Vagina (tissue), 2 donors: ENCODE measurements at regions not wholly inside any gene's neighbourhood (a gene's known extent, or its start where the extent isn't known, plus 50 kb on each side); places are given as distances from the start of the nearest gene placed in this dataset.

Experiments
- POLR2A ChIP-seq, 2 donors: fragments of 450-650 bp; IDR thresholded peaks; one replicate each; pipeline ENCODE4 v1.6.1; 2017; ENCODE audit warnings: antibody characterized with exemption in 2 of 2, mild to moderate bottlenecking in 2 of 2, moderate library complexity in 2 of 2
- POLR2AphosphoS5 ChIP-seq, 2 donors: sonication (generic); formaldehyde crosslinking; IDR thresholded peaks; one replicate each; pipeline ENCODE4 v1.9.0; 2017; ENCODE audit warnings: antibody characterized with exemption in 2 of 2, mild to moderate bottlenecking in 2 of 2, low read depth in 1 of 2; ENCODE audit not compliant: insufficient read depth in 1 of 2
- TF ChIP-seq, protein P1 (sequence below), 3 experiments: fragments of 450-650 bp in 2 of 3; fragments of 200-600 bp in 1 of 3; sonication (generic) in 1 of 3; IDR thresholded peaks; one replicate each; pipeline ENCODE4 v1.5.1; 2017 to 2019; ENCODE audit warnings: antibody characterized with exemption in 3 of 3, mild to moderate bottlenecking in 2 of 3, moderate library complexity in 2 of 3

DNA sequence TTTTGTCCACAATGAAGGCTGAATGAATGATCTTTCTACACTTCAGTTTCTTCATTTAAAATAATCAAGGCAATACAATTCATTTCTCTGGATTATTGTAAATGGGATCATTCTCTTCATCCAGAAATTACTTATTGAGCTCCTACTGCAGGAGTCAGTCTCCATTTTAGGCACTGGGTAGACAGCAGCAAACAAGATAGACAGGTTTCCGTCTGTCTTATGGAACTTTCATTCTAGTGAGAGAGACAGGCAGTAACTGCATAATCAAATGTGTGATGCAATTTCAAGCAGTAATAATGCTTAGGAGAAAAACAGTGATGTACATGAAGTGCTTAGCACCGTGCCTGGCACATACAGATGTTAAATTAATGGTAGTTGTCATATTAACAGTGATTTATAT, 118.9 kb downstream of the SUDS3 start:
- TF ChIP-seq, protein P1, sequence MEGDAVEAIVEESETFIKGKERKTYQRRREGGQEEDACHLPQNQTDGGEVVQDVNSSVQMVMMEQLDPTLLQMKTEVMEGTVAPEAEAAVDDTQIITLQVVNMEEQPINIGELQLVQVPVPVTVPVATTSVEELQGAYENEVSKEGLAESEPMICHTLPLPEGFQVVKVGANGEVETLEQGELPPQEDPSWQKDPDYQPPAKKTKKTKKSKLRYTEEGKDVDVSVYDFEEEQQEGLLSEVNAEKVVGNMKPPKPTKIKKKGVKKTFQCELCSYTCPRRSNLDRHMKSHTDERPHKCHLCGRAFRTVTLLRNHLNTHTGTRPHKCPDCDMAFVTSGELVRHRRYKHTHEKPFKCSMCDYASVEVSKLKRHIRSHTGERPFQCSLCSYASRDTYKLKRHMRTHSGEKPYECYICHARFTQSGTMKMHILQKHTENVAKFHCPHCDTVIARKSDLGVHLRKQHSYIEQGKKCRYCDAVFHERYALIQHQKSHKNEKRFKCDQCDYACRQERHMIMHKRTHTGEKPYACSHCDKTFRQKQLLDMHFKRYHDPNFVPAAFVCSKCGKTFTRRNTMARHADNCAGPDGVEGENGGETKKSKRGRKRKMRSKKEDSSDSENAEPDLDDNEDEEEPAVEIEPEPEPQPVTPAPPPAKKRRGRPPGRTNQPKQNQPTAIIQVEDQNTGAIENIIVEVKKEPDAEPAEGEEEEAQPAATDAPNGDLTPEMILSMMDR (IDR thresholded peaks at IDR 0.05) = no peak
- TF ChIP-seq POLR2A (IDR thresholded peaks at IDR 0.05) (no peak), POLR2AphosphoS5 (IDR thresholded peaks at IDR 0.05; ENCODE audit: insufficient read depth in 1 of 2, low read depth in 1 of 2) (no peak)
